SK-N-SH (cell line): ENCODE measurements at regions not wholly inside any gene's neighbourhood (a gene's known extent, or its start where the extent isn't known, plus 50 kb on each side); places are given as distances from the start of the nearest gene placed in this dataset.

Source experiments
- CTCF ChIA-PET: fragments of 300-600, 350-600 bp; formaldehyde crosslinking; extraction: SDS; loops from one replicate; lab custom pipeline; 2021; lab: Yijun Ruan, JAX
- POLR2A ChIA-PET: fragments of 350-600 bp; sonication (Branson Sonifier 250); formaldehyde crosslinking; extraction: SDS; loops from one replicate; lab custom pipeline; 2020; ENCODE audit warnings: antibody characterized with exemption, inconsistent platforms; lab: Yijun Ruan, JAX
- DNase-seq: peaks from one replicate; pipeline ENCODE4 v3.0.0; 2012
- H2AFZ ChIP-seq: fragments of 200-600 bp; sonication (generic); 2 replicates; pipeline ENCODE4 v1.8.1; 2016; ENCODE audit warnings: antibody characterized with exemption, mild to moderate bottlenecking, low read depth
- H3F3A ChIP-seq: fragments of 200-600 bp; sonication (generic); replicated peaks from 2 replicates; pipeline ENCODE3; 2016; ENCODE audit warnings: antibody characterized with exemption, mild to moderate bottlenecking; ENCODE audit not compliant: insufficient read depth
- H3K27ac ChIP-seq, 2 experiments: fragments of 200-500 bp in 1 of 2; fragments of 200-600 bp in 1 of 2; sonication (Bioruptor generic) in 1 of 2; sonication (generic), shearing (Covaris generic) in 1 of 2; 2 replicates each; pipeline versions ENCODE4 v1.5.1 to v1.6.1; 2014 to 2016; ENCODE audit warnings: low read depth in 2 of 2, inconsistent platforms in 1 of 2, low read length in 1 of 2, mild to moderate bottlenecking in 1 of 2, mixed read lengths in 1 of 2
- H3K27me3 ChIP-seq: fragments of 200-600 bp; sonication (generic), shearing (Covaris generic); 2 replicates; pipeline ENCODE4 v1.6.1; 2016; ENCODE audit warnings: mixed run types; ENCODE audit not compliant: insufficient read depth
- H3K36me3 ChIP-seq, 2 experiments: fragments of 200-500 bp in 1 of 2; fragments of 200-600 bp in 1 of 2; sonication (Bioruptor generic) in 1 of 2; sonication (generic) in 1 of 2; replicated peaks in 1 of 2; 2 replicates each; pipeline versions ENCODE3 to v1.5.1; 2014 to 2016; ENCODE audit warnings: low read length in 1 of 2, mild to moderate bottlenecking in 1 of 2; ENCODE audit not compliant: insufficient read depth in 2 of 2, control insufficient read depth in 1 of 2
- H3K4me1 ChIP-seq, 2 experiments: fragments of 200-500 bp in 1 of 2; fragments of 200-600 bp in 1 of 2; sonication (Bioruptor generic) in 1 of 2; sonication (generic), shearing (Covaris generic) in 1 of 2; 2 replicates each; pipeline versions ENCODE4 v1.5.1 to v1.6.1; 2014 to 2016; ENCODE audit warnings: low read depth in 1 of 2, low read length in 1 of 2, mixed run types in 1 of 2; ENCODE audit not compliant: insufficient read depth in 2 of 2, control insufficient read depth in 1 of 2
- H3K4me2 ChIP-seq: fragments of 200-600 bp; sonication (generic), shearing (Covaris generic); 2 replicates; pipeline ENCODE4 v1.6.1; 2017; ENCODE audit warnings: mixed run types
- H3K4me3 ChIP-seq, 2 experiments: fragments of 200-500 bp in 1 of 2; fragments of 200-600 bp in 1 of 2; sonication (Bioruptor generic) in 1 of 2; sonication (generic), shearing (Covaris generic) in 1 of 2; 2 replicates each; pipeline versions ENCODE4 v1.5.1 to v1.8.1; 2014 to 2016; ENCODE audit warnings: low read depth in 2 of 2, inconsistent platforms in 1 of 2, low read length in 1 of 2, mild to moderate bottlenecking in 1 of 2, mixed read lengths in 1 of 2, moderate library complexity in 1 of 2
- H3K79me2 ChIP-seq: fragments of 200-600 bp; sonication (generic); 2 replicates; pipeline ENCODE4 v1.8.1; 2017; ENCODE audit warnings: mild to moderate bottlenecking; ENCODE audit not compliant: insufficient read depth
- H3K9ac ChIP-seq: fragments of 200-600 bp; sonication (generic); 2 replicates; pipeline ENCODE4 v1.6.1; 2017; ENCODE audit warnings: mixed run types
- H3K9me2 ChIP-seq: fragments of 200-600 bp; sonication (generic); 2 replicates; pipeline ENCODE4 v1.6.1; 2017; ENCODE audit warnings: mixed run types
- H3K9me3 ChIP-seq: fragments of 200-600 bp; sonication (generic); 2 replicates; pipeline ENCODE4 v1.6.1; 2017; ENCODE audit warnings: mixed run types, mild to moderate bottlenecking, moderate library complexity
- H4K20me1 ChIP-seq: fragments of 200-600 bp; sonication (generic); 2 replicates; pipeline ENCODE4 v1.6.1; 2017; ENCODE audit warnings: mild to moderate bottlenecking, mixed run types; ENCODE audit not compliant: insufficient read depth
- CHD2 ChIP-seq: fragments of 150-350 bp; IDR thresholded peaks from 2 replicates; pipeline ENCODE4 v1.6.1; 2018; ENCODE audit warnings: low read length; ENCODE audit not compliant: partially characterized antibody
- EP300 ChIP-seq, 2 experiments: IDR thresholded peaks; 2 replicates each; pipeline versions ENCODE4 v1.4.0 to v1.6.1; 2012; ENCODE audit warnings: borderline replicate concordance in 1 of 2, low read depth in 1 of 2, low read length in 1 of 2
- EZH2phosphoT487 ChIP-seq: fragments of 200-600 bp; sonication (generic); IDR thresholded peaks from 2 replicates; pipeline ENCODE4 v1.6.1; 2017; ENCODE audit warnings: low read depth, mixed run types, mild to moderate bottlenecking, antibody characterized with exemption, moderate library complexity, borderline replicate concordance
- FOSL2 ChIP-seq: IDR thresholded peaks from 2 replicates; pipeline ENCODE4 v1.4.0; 2012; ENCODE audit warnings: low read depth, mild to moderate bottlenecking, moderate library complexity, borderline replicate concordance
- FOXM1 ChIP-seq: IDR thresholded peaks from 2 replicates; pipeline ENCODE4 v1.4.0; 2012; ENCODE audit warnings: low read depth, mild to moderate bottlenecking
- GABPA ChIP-seq: IDR thresholded peaks from 2 replicates; pipeline ENCODE4 v1.4.0; 2012; ENCODE audit warnings: low read depth, mild to moderate bottlenecking
- GATA2 ChIP-seq: sonication (generic); formaldehyde crosslinking; IDR thresholded peaks from 2 replicates; pipeline ENCODE4 v1.5.0; 2020; ENCODE audit warnings: mild to moderate bottlenecking, missing genetic modification reagents
- JUND ChIP-seq: IDR thresholded peaks from 2 replicates; pipeline ENCODE4 v1.4.0; 2012
- MEF2A ChIP-seq: IDR thresholded peaks from 2 replicates; pipeline ENCODE4 v1.4.0; 2012; ENCODE audit warnings: low read depth, borderline replicate concordance
- MXI1 ChIP-seq: IDR thresholded peaks from 2 replicates; pipeline ENCODE4 v1.6.1; 2012; ENCODE audit warnings: mild to moderate bottlenecking, low read depth, low read length, improper control_type of control experiment
- NFIC ChIP-seq: IDR thresholded peaks from 2 replicates; pipeline ENCODE4 v1.4.0; 2012; ENCODE audit warnings: borderline replicate concordance
- NRF1 ChIP-seq: IDR thresholded peaks from 2 replicates; pipeline ENCODE4 v1.6.1; 2012; ENCODE audit warnings: low read depth, mild to moderate bottlenecking, low read length
- POLR2AphosphoS5 ChIP-seq: IDR thresholded peaks from 2 replicates; pipeline ENCODE4 v1.6.1; 2012; ENCODE audit warnings: low read depth, low read length
- RFX5 ChIP-seq: IDR thresholded peaks from 2 replicates; pipeline ENCODE4 v1.6.1; 2012; ENCODE audit warnings: mild to moderate bottlenecking, improper control_type of control experiment, low read length
- RXRA ChIP-seq: IDR thresholded peaks from 2 replicates; pipeline ENCODE4 v1.4.0; 2012; ENCODE audit warnings: low read depth, mild to moderate bottlenecking, borderline replicate concordance
- TEAD4 ChIP-seq: IDR thresholded peaks from 2 replicates; pipeline ENCODE4 v1.4.0; 2012; ENCODE audit warnings: mild to moderate bottlenecking, borderline replicate concordance; ENCODE audit not compliant: insufficient read depth
- YY1 ChIP-seq: IDR thresholded peaks from 2 replicates; pipeline ENCODE4 v1.4.0; 2012; ENCODE audit warnings: low read depth, mild to moderate bottlenecking
- WGBS: methylation state at CpG from one replicate; pipeline ENCODE4 v1.1.6; 2017; ENCODE audit warnings: low lambda C conversion rate; 5-methylcytosine and 5-hydroxymethylcytosine counted together
- TF ChIP-seq, protein P1 (sequence below): fragments of 150-350 bp; IDR thresholded peaks from 2 replicates; pipeline ENCODE4 v1.6.1; 2017; ENCODE audit warnings: antibody characterized with exemption, low read length, low read depth, borderline replicate concordance
- TF ChIP-seq, protein P2 (sequence below): fragments of 200-600 bp; sonication (generic); IDR thresholded peaks from 2 replicates; pipeline ENCODE4 v1.6.1; 2017; ENCODE audit warnings: antibody characterized with exemption, mild to moderate bottlenecking, moderate library complexity
- TF ChIP-seq, protein P3 (sequence below): fragments of 150-350 bp; IDR thresholded peaks from 2 replicates; pipeline ENCODE4 v1.6.1; 2016; ENCODE audit warnings: mild to moderate bottlenecking, low read depth, low read length
- TF ChIP-seq, protein P4 (sequence below): IDR thresholded peaks from 2 replicates; pipeline ENCODE4 v1.4.0; 2012; ENCODE audit warnings: low read depth
- TF ChIP-seq, protein P5 (sequence below): IDR thresholded peaks from 2 replicates; pipeline ENCODE4; 2012
- TF ChIP-seq, protein P6 (sequence below): IDR thresholded peaks from 2 replicates; pipeline ENCODE4 v1.6.1; 2012; ENCODE audit warnings: mild to moderate bottlenecking, low read depth, low read length, moderate library complexity

DNA sequence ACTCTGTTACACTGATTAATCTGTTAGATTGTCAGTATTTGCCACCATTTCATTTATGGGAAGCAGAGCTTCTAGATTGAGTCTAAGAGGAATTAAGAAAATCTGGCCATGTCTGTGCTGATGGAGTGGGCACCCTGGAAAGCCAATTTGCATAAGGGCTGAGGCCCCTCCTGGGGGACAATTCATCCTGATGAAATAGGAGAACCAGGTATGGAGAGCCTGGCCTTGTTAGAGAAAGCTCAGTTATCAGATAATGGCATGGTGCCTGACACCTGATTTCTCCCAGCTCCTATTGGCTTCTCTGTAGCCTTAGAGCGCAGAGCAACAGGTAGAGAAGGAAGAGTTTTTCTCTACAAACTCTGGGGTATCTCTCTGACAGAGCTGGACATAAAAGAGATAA lies 114.2 kb downstream of the EBLN2 start (continued):
- TF ChIP-seq, protein P1, sequence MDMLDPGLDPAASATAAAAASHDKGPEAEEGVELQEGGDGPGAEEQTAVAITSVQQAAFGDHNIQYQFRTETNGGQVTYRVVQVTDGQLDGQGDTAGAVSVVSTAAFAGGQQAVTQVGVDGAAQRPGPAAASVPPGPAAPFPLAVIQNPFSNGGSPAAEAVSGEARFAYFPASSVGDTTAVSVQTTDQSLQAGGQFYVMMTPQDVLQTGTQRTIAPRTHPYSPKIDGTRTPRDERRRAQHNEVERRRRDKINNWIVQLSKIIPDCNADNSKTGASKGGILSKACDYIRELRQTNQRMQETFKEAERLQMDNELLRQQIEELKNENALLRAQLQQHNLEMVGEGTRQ: no peak
- TF ChIP-seq RXRA (no peak), EP300 (IDR thresholded peaks at IDR 0.05; ENCODE audit: borderline replicate concordance in 1 of 2, low read depth in 1 of 2, low read length in 1 of 2) (no peak), YY1 (no peak), MEF2A (no peak), NRF1 (no peak), POLR2AphosphoS5 (no peak), JUND (no peak), MXI1 (no peak), EZH2phosphoT487 (no peak), NFIC (no peak)

DNA sequence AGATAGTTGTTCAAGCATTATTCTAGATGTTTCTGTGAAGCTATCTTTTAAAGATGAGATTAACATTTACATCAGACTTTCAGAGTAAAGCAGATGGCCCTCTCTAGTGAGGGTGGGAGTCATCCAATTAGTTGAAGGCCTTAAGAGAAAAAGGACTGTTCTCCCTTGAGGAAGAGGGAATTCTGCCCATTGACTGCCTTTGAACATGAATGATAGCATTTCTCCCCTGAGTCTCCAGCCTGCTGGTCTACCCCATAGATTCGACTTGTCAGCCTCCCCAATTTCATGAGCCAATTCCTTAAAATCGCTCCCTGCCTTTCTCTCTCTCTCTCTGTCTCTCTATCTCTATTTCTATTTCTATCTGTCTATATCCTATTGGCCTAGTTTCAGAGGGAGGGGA lies 115.5 kb downstream of the EBLN2 start:
- no peaks in the 10 kb centered on the region; the same call in 1 of the 2 replicates for H3K27me3 ChIP-seq
- POLR2A ChIA-PET: no interaction called here
- 29% methylated on average over 2 of the region's 2 CpGs for WGBS
- H3K4me1 ChIP-seq: no peaks in the 10 kb centered on the region; a peak in 1 of 4 replicates
- no peaks in the 10 kb centered on the region for H3F3A ChIP-seq
- H3K79me2 ChIP-seq: no peaks in the 10 kb centered on the region
- H3K27ac ChIP-seq: no peak overlapping the region
- H2AFZ ChIP-seq: no peak overlapping the region
- no peak for DNase-seq
- TF ChIP-seq FOSL2 (no peak), NFIC (no peak), TEAD4 (no peak), GABPA (no peak), GATA2 (CRISPR knock-in tag) (no peak), RFX5 (no peak), CHD2 (no peak), FOXM1 (no peak), MEF2A (no peak)
- TF ChIP-seq, protein P2, sequence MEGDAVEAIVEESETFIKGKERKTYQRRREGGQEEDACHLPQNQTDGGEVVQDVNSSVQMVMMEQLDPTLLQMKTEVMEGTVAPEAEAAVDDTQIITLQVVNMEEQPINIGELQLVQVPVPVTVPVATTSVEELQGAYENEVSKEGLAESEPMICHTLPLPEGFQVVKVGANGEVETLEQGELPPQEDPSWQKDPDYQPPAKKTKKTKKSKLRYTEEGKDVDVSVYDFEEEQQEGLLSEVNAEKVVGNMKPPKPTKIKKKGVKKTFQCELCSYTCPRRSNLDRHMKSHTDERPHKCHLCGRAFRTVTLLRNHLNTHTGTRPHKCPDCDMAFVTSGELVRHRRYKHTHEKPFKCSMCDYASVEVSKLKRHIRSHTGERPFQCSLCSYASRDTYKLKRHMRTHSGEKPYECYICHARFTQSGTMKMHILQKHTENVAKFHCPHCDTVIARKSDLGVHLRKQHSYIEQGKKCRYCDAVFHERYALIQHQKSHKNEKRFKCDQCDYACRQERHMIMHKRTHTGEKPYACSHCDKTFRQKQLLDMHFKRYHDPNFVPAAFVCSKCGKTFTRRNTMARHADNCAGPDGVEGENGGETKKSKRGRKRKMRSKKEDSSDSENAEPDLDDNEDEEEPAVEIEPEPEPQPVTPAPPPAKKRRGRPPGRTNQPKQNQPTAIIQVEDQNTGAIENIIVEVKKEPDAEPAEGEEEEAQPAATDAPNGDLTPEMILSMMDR: no peak
- TF ChIP-seq, protein P3, sequence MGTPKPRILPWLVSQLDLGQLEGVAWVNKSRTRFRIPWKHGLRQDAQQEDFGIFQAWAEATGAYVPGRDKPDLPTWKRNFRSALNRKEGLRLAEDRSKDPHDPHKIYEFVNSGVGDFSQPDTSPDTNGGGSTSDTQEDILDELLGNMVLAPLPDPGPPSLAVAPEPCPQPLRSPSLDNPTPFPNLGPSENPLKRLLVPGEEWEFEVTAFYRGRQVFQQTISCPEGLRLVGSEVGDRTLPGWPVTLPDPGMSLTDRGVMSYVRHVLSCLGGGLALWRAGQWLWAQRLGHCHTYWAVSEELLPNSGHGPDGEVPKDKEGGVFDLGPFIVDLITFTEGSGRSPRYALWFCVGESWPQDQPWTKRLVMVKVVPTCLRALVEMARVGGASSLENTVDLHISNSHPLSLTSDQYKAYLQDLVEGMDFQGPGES: no peak
- TF ChIP-seq, protein P4, sequence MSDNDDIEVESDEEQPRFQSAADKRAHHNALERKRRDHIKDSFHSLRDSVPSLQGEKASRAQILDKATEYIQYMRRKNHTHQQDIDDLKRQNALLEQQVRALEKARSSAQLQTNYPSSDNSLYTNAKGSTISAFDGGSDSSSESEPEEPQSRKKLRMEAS: no peak
- TF ChIP-seq, protein P5, sequence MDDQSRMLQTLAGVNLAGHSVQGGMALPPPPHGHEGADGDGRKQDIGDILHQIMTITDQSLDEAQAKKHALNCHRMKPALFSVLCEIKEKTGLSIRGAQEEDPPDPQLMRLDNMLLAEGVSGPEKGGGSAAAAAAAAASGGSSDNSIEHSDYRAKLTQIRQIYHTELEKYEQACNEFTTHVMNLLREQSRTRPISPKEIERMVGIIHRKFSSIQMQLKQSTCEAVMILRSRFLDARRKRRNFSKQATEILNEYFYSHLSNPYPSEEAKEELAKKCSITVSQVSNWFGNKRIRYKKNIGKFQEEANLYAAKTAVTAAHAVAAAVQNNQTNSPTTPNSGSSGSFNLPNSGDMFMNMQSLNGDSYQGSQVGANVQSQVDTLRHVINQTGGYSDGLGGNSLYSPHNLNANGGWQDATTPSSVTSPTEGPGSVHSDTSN: no peak
- TF ChIP-seq, protein P6, sequence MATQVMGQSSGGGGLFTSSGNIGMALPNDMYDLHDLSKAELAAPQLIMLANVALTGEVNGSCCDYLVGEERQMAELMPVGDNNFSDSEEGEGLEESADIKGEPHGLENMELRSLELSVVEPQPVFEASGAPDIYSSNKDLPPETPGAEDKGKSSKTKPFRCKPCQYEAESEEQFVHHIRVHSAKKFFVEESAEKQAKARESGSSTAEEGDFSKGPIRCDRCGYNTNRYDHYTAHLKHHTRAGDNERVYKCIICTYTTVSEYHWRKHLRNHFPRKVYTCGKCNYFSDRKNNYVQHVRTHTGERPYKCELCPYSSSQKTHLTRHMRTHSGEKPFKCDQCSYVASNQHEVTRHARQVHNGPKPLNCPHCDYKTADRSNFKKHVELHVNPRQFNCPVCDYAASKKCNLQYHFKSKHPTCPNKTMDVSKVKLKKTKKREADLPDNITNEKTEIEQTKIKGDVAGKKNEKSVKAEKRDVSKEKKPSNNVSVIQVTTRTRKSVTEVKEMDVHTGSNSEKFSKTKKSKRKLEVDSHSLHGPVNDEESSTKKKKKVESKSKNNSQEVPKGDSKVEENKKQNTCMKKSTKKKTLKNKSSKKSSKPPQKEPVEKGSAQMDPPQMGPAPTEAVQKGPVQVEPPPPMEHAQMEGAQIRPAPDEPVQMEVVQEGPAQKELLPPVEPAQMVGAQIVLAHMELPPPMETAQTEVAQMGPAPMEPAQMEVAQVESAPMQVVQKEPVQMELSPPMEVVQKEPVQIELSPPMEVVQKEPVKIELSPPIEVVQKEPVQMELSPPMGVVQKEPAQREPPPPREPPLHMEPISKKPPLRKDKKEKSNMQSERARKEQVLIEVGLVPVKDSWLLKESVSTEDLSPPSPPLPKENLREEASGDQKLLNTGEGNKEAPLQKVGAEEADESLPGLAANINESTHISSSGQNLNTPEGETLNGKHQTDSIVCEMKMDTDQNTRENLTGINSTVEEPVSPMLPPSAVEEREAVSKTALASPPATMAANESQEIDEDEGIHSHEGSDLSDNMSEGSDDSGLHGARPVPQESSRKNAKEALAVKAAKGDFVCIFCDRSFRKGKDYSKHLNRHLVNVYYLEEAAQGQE: no peak
- H3K36me3 ChIP-seq: no peaks in the 10 kb centered on the region
- CTCF ChIA-PET: interaction anchor here (0.7 to 1.2 kb wide), 2 partner anchors 10 to 325 kb away, joined by 3 read pairs; no protein-coding TSS in a partner anchor
- no peak overlapping the region for H3K9ac ChIP-seq
- no peaks in the 10 kb centered on the region for H3K9me2 ChIP-seq
- no peaks in the 10 kb centered on the region for H3K9me3 ChIP-seq
- no peak overlapping the region for H3K4me2 ChIP-seq
- no peak overlapping the region for H3K4me3 ChIP-seq
- H4K20me1 ChIP-seq: no peaks in the 10 kb centered on the region
